GM23248 (cell line): ENCODE measurements at regions not wholly inside any gene's neighbourhood (a gene's known extent, or its start where the extent isn't known, plus 50 kb on each side); places are given as distances from the start of the nearest gene placed in this dataset.

ENCODE experiments used
- DNase-seq: peaks from one replicate; pipeline ENCODE4 v3.0.0-alpha.2; 2015
- H2AFZ ChIP-seq: fragments of 200-600 bp; sonication (generic); 2 replicates; pipeline ENCODE4 v1.6.1; 2016; ENCODE audit warnings: antibody characterized with exemption
- H3F3A ChIP-seq: fragments of 200-600 bp; sonication (generic); 2 replicates; pipeline ENCODE4 v1.6.1; 2016; ENCODE audit warnings: mild to moderate bottlenecking, antibody characterized with exemption, mixed run types; ENCODE audit not compliant: insufficient read depth
- H3K27ac ChIP-seq: fragments of 200-600 bp; sonication (generic); 2 replicates; pipeline ENCODE4 v1.5.1; 2016; ENCODE audit warnings: mild to moderate bottlenecking
- H3K27me3 ChIP-seq: fragments of 200-600 bp; sonication (generic); replicated peaks from 2 replicates; pipeline ENCODE4 v1.6.1; 2016; ENCODE audit warnings: mild to moderate bottlenecking; ENCODE audit not compliant: insufficient read depth
- H3K36me3 ChIP-seq: fragments of 200-600 bp; sonication (generic); 2 replicates; pipeline ENCODE4 v1.6.1; 2016; ENCODE audit warnings: low read depth, mild to moderate bottlenecking
- H3K4me1 ChIP-seq: fragments of 200-600 bp; sonication (generic); 2 replicates; pipeline ENCODE4 v1.6.1; 2016; ENCODE audit warnings: mild to moderate bottlenecking; ENCODE audit not compliant: insufficient read depth
- H3K4me2 ChIP-seq: fragments of 200-600 bp; sonication (generic); one replicate; pipeline ENCODE4 v1.6.1; 2016; ENCODE audit warnings: mild to moderate bottlenecking; ENCODE audit not compliant: unreplicated experiment
- H3K4me3 ChIP-seq: fragments of 200-600 bp; sonication (generic); 2 replicates; pipeline ENCODE4 v1.5.1; 2016; ENCODE audit warnings: mild to moderate bottlenecking
- H3K79me2 ChIP-seq: fragments of 200-600 bp; sonication (generic); 2 replicates; pipeline ENCODE4 v1.6.1; 2016; ENCODE audit warnings: mild to moderate bottlenecking; ENCODE audit not compliant: insufficient read depth
- H3K9ac ChIP-seq: fragments of 200-600 bp; sonication (generic); 2 replicates; pipeline ENCODE4 v1.6.1; 2016; ENCODE audit warnings: mild to moderate bottlenecking
- H3K9me2 ChIP-seq: fragments of 200-600 bp; sonication (generic); 2 replicates; pipeline ENCODE4 v1.6.1; 2016; ENCODE audit warnings: mixed run types, mild to moderate bottlenecking, moderate library complexity; ENCODE audit not compliant: insufficient read depth
- H3K9me3 ChIP-seq: fragments of 200-600 bp; sonication (generic); one replicate; pipeline ENCODE4 v1.6.1; 2017; ENCODE audit warnings: low read depth
- H4K20me1 ChIP-seq: fragments of 200-600 bp; sonication (generic); 2 replicates; pipeline ENCODE4 v1.6.0; 2016; ENCODE audit not compliant: insufficient read depth
- EZH2 ChIP-seq: fragments of 200-600 bp; sonication (generic); IDR thresholded peaks from 2 replicates; pipeline ENCODE4 v1.6.1; 2018; ENCODE audit warnings: antibody characterized with exemption, mild to moderate bottlenecking; ENCODE audit not compliant: insufficient read depth, poor library complexity, severe bottlenecking
- EZH2phosphoT487 ChIP-seq: fragments of 200-600 bp; sonication (generic); IDR thresholded peaks from 2 replicates; pipeline ENCODE4 v1.6.1; 2018; ENCODE audit warnings: antibody characterized with exemption, moderate library complexity, mild to moderate bottlenecking, low read depth; ENCODE audit not compliant: insufficient read depth
- WGBS, 2 experiments: methylation state at CpG; one replicate each; pipeline ENCODE4 v1.1.6; 2015 to 2017; ENCODE audit warnings: low lambda C conversion rate in 2 of 2, low coverage in 1 of 2; ENCODE audit errors: missing lambda C conversion rate in 2 of 2; 5-methylcytosine and 5-hydroxymethylcytosine counted together
- in situ Hi-C: fragments of 300-500 bp; cut with MboI; formaldehyde crosslinking; loops from 2 replicates; pipeline ENCODE4 v1.15.0; 2020

- H2AFZ ChIP-seq: no peak overlapping the region
- WGBS, 2 experiments: 52 to 59% methylated on average over 11 of the region's 11 CpGs
- H3K36me3 ChIP-seq: no peaks in the 10 kb centered on the region
- no peak overlapping the region for H3K4me3 ChIP-seq
- DNase-seq: no peak
- H3K79me2 ChIP-seq: no peaks in the 10 kb centered on the region
- peaks cover 2% of the 10 kb centered on the region for H3F3A ChIP-seq
- no peak for TF ChIP-seq EZH2phosphoT487
- TF ChIP-seq EZH2: no peak
- H3K27me3 ChIP-seq: no peaks in the 10 kb centered on the region
- H3K9me2 ChIP-seq: no peaks in the 10 kb centered on the region
- H3K27ac ChIP-seq: no peak overlapping the region
- no peaks in the 10 kb centered on the region for H3K4me1 ChIP-seq
- no peaks in the 10 kb centered on the region for H3K9me3 ChIP-seq
- H3K4me2 ChIP-seq: no peak overlapping the region
- in situ Hi-C loops: no loop called here
- H3K9ac ChIP-seq: no peak overlapping the region
- no peaks in the 10 kb centered on the region for H4K20me1 ChIP-seq
Measured at GRCh38 chr1:91075233-91076135, 53.6 kb upstream of the ZNF644 start.

- 33 to 36% methylated on average over 2 of the region's 2 CpGs for WGBS, 2 experiments
- no peak overlapping the region for H3K27ac ChIP-seq
- TF ChIP-seq EZH2phosphoT487 (no peak), EZH2 (no peak)
- H3K4me3 ChIP-seq: no peak overlapping the region
- no peak overlapping the region for H2AFZ ChIP-seq
- in situ Hi-C loops: no loop called here
- H4K20me1 ChIP-seq: no peaks in the 10 kb centered on the region
- no peaks in the 10 kb centered on the region for H3K36me3 ChIP-seq
- no peak overlapping the region for H3K4me2 ChIP-seq
- DNase-seq: no peak
- H3K9me2 ChIP-seq: no peaks in the 10 kb centered on the region
- no peaks in the 10 kb centered on the region for H3K9me3 ChIP-seq
- no peaks in the 10 kb centered on the region for H3K4me1 ChIP-seq
- no peak overlapping the region for H3K9ac ChIP-seq
- H3K79me2 ChIP-seq: no peaks in the 10 kb centered on the region
- no peaks in the 10 kb centered on the region for H3K27me3 ChIP-seq
- H3F3A ChIP-seq: no peaks in the 10 kb centered on the region
Measured at GRCh38 chr1:91073299-91073698, 51.5 kb upstream of the ZNF644 start.

- Histone ChIP-seq H2AFZ (no peak overlapping the region), H3K4me2 (no peak overlapping the region)
Measured at GRCh38 chr1:91071838-91072237, 50.0 kb upstream of the ZNF644 start.

More at GRCh38 chr1:91071838-91072237, 50.0 kb upstream of the ZNF644 start:
- H3K9ac ChIP-seq: no peak overlapping the region
- no peak overlapping the region for H3K4me3 ChIP-seq
- no peaks in the 10 kb centered on the region for H4K20me1 ChIP-seq
- H3F3A ChIP-seq: no peaks in the 10 kb centered on the region
- no peaks in the 10 kb centered on the region for H3K9me3 ChIP-seq
- H3K36me3 ChIP-seq: no peaks in the 10 kb centered on the region
- no peaks in the 10 kb centered on the region for H3K27me3 ChIP-seq
- H3K4me1 ChIP-seq: no peaks in the 10 kb centered on the region
- in situ Hi-C loops: no loop called here
- no peaks in the 10 kb centered on the region for H3K9me2 ChIP-seq
- DNase-seq: no peak
- no peaks in the 10 kb centered on the region for H3K79me2 ChIP-seq
- H3K27ac ChIP-seq: no peak overlapping the region
- no peak for TF ChIP-seq EZH2phosphoT487
- TF ChIP-seq EZH2: no peak
- WGBS, 2 experiments: 72 to 73% methylated on average over 5 of the region's 5 CpGs
